ENCODE measurements at regions not wholly inside any gene's neighbourhood (a gene's known extent, or its start where the extent isn't known, plus 50 kb on each side); places are given as distances from the start of the nearest gene placed in this dataset.

DNA sequence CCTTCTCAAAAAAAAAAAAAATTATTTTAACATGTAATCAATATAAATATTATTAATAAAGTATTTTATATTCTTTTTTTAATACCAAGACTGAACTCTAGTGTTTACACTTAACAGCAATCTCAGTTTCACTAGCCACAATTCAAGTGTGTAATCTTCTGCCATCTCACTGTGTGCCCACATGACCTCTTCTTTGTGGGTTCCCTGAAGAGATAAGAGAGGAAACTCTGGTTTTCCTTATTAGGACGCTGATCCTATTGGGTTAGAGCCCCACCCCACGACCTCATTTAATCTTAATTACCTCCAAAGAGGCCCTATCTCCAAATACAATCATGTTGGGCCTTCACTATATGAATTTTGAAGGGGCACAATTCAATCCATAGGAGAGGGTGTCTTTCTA, 177.6 kb downstream of the STK31 start:
- Histone ChIP-seq H3K36me3 (no peaks in the 10 kb centered on the region), H3K4me1 (no peaks in the 10 kb centered on the region), H3K9me3 (no peaks in the 10 kb centered on the region), H3K4me3 (no peak overlapping the region), H3K27me3 (no peaks in the 10 kb centered on the region), H3K27ac (no peak overlapping the region)
- 15 to 34% (median 23%) methylated on average over 2 of the region's 2 CpGs for WGBS, 5 donors
- TF ChIP-seq, protein P1, sequence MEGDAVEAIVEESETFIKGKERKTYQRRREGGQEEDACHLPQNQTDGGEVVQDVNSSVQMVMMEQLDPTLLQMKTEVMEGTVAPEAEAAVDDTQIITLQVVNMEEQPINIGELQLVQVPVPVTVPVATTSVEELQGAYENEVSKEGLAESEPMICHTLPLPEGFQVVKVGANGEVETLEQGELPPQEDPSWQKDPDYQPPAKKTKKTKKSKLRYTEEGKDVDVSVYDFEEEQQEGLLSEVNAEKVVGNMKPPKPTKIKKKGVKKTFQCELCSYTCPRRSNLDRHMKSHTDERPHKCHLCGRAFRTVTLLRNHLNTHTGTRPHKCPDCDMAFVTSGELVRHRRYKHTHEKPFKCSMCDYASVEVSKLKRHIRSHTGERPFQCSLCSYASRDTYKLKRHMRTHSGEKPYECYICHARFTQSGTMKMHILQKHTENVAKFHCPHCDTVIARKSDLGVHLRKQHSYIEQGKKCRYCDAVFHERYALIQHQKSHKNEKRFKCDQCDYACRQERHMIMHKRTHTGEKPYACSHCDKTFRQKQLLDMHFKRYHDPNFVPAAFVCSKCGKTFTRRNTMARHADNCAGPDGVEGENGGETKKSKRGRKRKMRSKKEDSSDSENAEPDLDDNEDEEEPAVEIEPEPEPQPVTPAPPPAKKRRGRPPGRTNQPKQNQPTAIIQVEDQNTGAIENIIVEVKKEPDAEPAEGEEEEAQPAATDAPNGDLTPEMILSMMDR (IDR thresholded peaks at IDR 0.05): no peak
- TF ChIP-seq EP300 (IDR thresholded peaks at IDR 0.05) (no peak), POLR2A (IDR thresholded peaks at IDR 0.05) (no peak), POLR2AphosphoS5 (IDR thresholded peaks at IDR 0.05) (no peak)
- intact Hi-C loops (cut with DNase I; ENCODE audit: low total_unique reads): no loop called here
- no peak for DNase-seq

- H3K9me3 ChIP-seq: no peaks in the 10 kb centered on the region
- 74 to 97% (median 84%) methylated on average over 1 of the region's 1 CpG for WGBS, 5 donors
- H3K27ac ChIP-seq: no peak overlapping the region
- TF ChIP-seq POLR2A (IDR thresholded peaks at IDR 0.05) (no peak), POLR2AphosphoS5 (IDR thresholded peaks at IDR 0.05) (no peak), EP300 (IDR thresholded peaks at IDR 0.05) (no peak)
- TF ChIP-seq, protein P1 (IDR thresholded peaks at IDR 0.05): no peak
- H3K36me3 ChIP-seq: no peaks in the 10 kb centered on the region
- H3K4me3 ChIP-seq: no peak overlapping the region
- peaks cover 0 to 4% (median 0%) of the 10 kb centered on the region in 4 donors for H3K4me1 ChIP-seq
- H3K27me3 ChIP-seq: no peaks in the 10 kb centered on the region
- intact Hi-C loops (cut with DNase I; ENCODE audit: low total_unique reads): no loop called here
- no peak for DNase-seq
Observed at GRCh38 chr7:23888958-23889357, 178.9 kb downstream of the STK31 start.

- 88 to 96% (median 91%) methylated on average over 1 of the region's 1 CpG for WGBS, 5 donors
- intact Hi-C loops (cut with DNase I; ENCODE audit: low total_unique reads): no loop called here
- peaks cover 0 to 4% (median 0%) of the 10 kb centered on the region in 4 donors for H3K4me1 ChIP-seq
Observed at GRCh38 chr7:23889566-23889965, 179.5 kb downstream of the STK31 start.

DNA sequence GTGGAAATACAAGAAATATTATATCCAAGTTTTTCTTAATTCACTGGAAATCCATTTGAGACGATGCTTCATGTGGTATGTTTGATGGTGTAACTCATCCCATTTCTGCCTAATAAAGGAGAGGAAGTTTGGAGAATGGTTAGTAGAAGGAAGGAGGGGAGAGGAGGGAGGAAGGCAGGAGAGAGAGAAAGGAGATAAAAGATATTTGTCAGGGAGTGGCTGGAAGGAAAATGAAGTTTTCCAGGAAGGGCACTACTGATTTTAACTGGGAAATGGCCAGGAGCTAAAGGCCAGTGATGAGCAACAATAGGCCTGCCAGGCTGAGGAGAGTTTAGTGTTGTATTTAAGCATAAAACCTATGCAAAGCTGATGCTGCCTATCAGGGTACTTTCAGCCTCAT, 182.0 kb downstream of the STK31 start:
- TF ChIP-seq POLR2A (IDR thresholded peaks at IDR 0.05) (no peak), EP300 (IDR thresholded peaks at IDR 0.05) (no peak), POLR2AphosphoS5 (IDR thresholded peaks at IDR 0.05) (no peak)
- TF ChIP-seq, protein P1 (IDR thresholded peaks at IDR 0.05): no peak
- H3K9me3 ChIP-seq: no peaks in the 10 kb centered on the region
- WGBS, 5 donors: 71 to 94% (median 90%) methylated on average over 1 of the region's 1 CpG

More at GRCh38 chr7:23889566-23889965, 179.5 kb downstream of the STK31 start:
- Histone ChIP-seq H3K27ac (no peak overlapping the region), H3K36me3 (no peaks in the 10 kb centered on the region), H3K9me3 (no peaks in the 10 kb centered on the region), H3K27me3 (no peaks in the 10 kb centered on the region), H3K4me3 (no peak overlapping the region)
- DNase-seq: no peak
- TF ChIP-seq, protein P1 (IDR thresholded peaks at IDR 0.05): no peak

More for the DNA sequence above, 182.0 kb downstream of the STK31 start:
- Histone ChIP-seq H3K4me3 (no peak overlapping the region), H3K27ac (no peak overlapping the region), H3K36me3 (no peaks in the 10 kb centered on the region), H3K4me1 (peaks cover 0 to 4% (median 0%) of the 10 kb centered on the region in 4 donors), H3K27me3 (no peaks in the 10 kb centered on the region)
- no peak for DNase-seq
- intact Hi-C loops (cut with DNase I; ENCODE audit: low total_unique reads): no loop called here
